Neural cell (in vitro differentiated cells): ENCODE measurements at regions not wholly inside any gene's neighbourhood (a gene's known extent, or its start where the extent isn't known, plus 50 kb on each side); places are given as distances from the start of the nearest gene placed in this dataset.

Experiments
- CTCF ChIP-seq: fragments of 450-650 bp; IDR thresholded peaks from 2 replicates; pipeline ENCODE4 v1.5.1; 2014; ENCODE audit warnings: antibody characterized with exemption, mild to moderate bottlenecking, moderate library complexity; ENCODE audit not compliant: poor library complexity, severe bottlenecking
- EP300 ChIP-seq: fragments of 450-650 bp; conservative IDR thresholded peaks from 2 replicates; pipeline ENCODE4 v1.6.1; 2014; ENCODE audit warnings: antibody characterized with exemption, mild to moderate bottlenecking, moderate library complexity; ENCODE audit not compliant: poor library complexity, severe bottlenecking
- EZH2 ChIP-seq: fragments of 200-600, 300-800 bp; shearing (Covaris generic), sonication (generic); IDR thresholded peaks from 2 replicates; pipeline ENCODE4 v1.6.1; 2014; ENCODE audit warnings: antibody characterized with exemption, low read length, borderline replicate concordance, mild to moderate bottlenecking; ENCODE audit not compliant: insufficient read depth, poor library complexity, severe bottlenecking
- POLR2AphosphoS5 ChIP-seq: IDR thresholded peaks from 2 replicates; pipeline ENCODE4 v1.6.1; 2012
- SMC3 ChIP-seq: fragments of 450-650 bp; conservative IDR thresholded peaks from 2 replicates; pipeline ENCODE4 v1.6.1; 2014; ENCODE audit warnings: antibody characterized with exemption, mild to moderate bottlenecking, moderate library complexity; ENCODE audit not compliant: poor library complexity
- TAF1 ChIP-seq: IDR thresholded peaks from 2 replicates; pipeline ENCODE4 v1.6.1; 2012; ENCODE audit warnings: low read depth

DNA sequence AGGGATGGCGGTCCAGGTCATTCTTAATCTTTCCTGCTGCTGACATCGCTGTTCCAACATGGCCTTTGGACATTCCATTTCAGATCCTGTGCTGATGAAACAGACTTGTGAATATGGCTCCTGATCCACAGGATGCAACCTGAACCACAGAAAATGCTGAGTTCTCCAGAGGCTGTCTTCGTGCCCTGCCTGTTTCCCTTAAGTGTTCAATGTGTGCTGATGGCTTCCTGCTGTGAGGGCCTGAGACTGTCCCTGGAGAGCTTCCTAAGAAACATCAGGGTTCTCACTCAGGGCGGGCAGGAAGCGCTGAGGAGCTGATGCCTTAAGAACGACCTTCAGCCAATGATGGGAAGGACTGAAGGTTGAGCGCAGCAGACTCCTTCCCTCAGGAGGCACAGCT is 909.4 kb downstream of the UQCRFS1 start:
- no peak for TF ChIP-seq EZH2
- no peak for TF ChIP-seq CTCF
- TF ChIP-seq POLR2AphosphoS5: no peak
- no peak for TF ChIP-seq EP300
- TF ChIP-seq TAF1: no peak
- no peak for TF ChIP-seq SMC3
